Kidney epithelial cell (primary cell): ENCODE measurements at regions not wholly inside any gene's neighbourhood (a gene's known extent, or its start where the extent isn't known, plus 50 kb on each side); places are given as distances from the start of the nearest gene placed in this dataset.

Experiments used
- DNase-seq: peaks from one replicate; pipeline ENCODE4 v3.0.0-alpha.2; 2010; ENCODE audit warnings: low read depth
- H3K27me3 ChIP-seq: 2 replicates; pipeline ENCODE4 v1.6.0; 2011; ENCODE audit warnings: low read length; ENCODE audit not compliant: control insufficient read depth, insufficient read depth
- H3K36me3 ChIP-seq: 2 replicates; pipeline ENCODE4 v1.5.1; 2011; ENCODE audit warnings: low read length; ENCODE audit not compliant: control insufficient read depth, insufficient read depth
- H3K4me3 ChIP-seq: 2 replicates; pipeline ENCODE4 v1.5.1; 2011; ENCODE audit warnings: low read depth, mild to moderate bottlenecking, control low read depth, low read length
- TF ChIP-seq, protein P1 (sequence below): IDR thresholded peaks from 2 replicates; pipeline ENCODE4 v1.5.1; 2011; ENCODE audit warnings: mild to moderate bottlenecking, moderate library complexity, low read length, control low read depth, inconsistent platforms; ENCODE audit not compliant: insufficient read depth, poor library complexity, severe bottlenecking

DNA sequence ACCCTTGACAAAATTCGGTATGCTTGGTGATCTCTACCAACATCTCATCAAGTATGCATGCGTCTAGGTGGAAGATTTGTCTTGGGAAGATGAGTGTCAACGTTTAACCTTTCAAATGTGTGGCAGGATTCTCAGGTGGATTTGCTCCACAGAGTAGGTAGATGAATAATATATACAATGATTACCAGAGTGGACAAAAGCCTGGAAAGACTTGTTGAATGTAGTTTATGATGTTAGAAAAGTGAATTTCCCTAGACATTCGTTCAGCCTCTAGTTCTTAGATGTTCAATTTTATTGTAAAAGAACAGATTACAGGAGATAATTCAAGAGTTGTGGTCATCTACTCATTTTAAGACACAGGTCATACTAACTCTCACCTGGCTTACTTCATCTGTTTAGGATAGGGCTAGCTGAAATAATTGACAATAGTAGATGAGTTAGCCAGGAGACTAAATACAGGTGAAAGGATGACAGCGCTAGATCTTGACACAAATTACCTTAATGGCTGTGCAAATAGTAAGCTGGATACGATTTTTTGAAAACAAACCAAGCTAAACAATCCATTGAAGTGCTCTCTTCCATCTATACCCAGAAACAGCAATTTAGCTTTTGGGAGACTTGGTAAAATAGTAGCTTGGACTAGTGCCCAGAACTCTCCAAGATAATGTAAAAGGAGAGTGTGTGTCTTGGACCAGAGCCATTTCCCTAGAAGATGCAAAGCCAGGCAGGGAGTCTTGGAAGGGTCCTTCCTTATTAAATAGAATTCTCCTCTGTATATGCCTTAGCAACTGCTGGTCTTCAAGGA lies 168.0 kb downstream of the DACT1 start:
- Histone ChIP-seq H3K27me3 (no peaks in the 10 kb centered on the region), H3K4me3 (no peak overlapping the region), H3K36me3 (no peaks in the 10 kb centered on the region)
- TF ChIP-seq, protein P1, sequence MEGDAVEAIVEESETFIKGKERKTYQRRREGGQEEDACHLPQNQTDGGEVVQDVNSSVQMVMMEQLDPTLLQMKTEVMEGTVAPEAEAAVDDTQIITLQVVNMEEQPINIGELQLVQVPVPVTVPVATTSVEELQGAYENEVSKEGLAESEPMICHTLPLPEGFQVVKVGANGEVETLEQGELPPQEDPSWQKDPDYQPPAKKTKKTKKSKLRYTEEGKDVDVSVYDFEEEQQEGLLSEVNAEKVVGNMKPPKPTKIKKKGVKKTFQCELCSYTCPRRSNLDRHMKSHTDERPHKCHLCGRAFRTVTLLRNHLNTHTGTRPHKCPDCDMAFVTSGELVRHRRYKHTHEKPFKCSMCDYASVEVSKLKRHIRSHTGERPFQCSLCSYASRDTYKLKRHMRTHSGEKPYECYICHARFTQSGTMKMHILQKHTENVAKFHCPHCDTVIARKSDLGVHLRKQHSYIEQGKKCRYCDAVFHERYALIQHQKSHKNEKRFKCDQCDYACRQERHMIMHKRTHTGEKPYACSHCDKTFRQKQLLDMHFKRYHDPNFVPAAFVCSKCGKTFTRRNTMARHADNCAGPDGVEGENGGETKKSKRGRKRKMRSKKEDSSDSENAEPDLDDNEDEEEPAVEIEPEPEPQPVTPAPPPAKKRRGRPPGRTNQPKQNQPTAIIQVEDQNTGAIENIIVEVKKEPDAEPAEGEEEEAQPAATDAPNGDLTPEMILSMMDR, result no peak
- no peak for DNase-seq

DNA sequence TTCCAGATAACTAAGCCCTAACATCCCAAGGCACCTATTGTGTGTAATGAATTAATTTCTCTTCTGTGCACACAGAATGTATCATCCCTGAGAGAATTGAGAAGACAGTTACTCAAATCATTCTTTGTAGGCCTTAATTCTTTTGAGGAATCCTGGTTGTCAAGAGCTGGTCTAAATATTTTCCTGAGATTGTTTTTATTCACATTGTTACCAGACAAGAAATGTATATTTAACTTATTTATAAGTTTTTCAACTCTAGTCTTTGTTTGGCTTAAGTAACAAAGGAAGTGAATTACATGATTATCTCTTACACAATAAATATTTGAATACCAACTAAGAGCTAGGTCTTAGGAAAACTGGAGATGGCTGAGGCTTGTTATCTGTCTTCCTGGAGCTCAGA lies 169.4 kb downstream of the DACT1 start:
- Histone ChIP-seq H3K4me3 (no peak overlapping the region), H3K27me3 (no peaks in the 10 kb centered on the region), H3K36me3 (no peaks in the 10 kb centered on the region)
- DNase-seq, result no peak
- TF ChIP-seq, protein P1, result no peak

DNA sequence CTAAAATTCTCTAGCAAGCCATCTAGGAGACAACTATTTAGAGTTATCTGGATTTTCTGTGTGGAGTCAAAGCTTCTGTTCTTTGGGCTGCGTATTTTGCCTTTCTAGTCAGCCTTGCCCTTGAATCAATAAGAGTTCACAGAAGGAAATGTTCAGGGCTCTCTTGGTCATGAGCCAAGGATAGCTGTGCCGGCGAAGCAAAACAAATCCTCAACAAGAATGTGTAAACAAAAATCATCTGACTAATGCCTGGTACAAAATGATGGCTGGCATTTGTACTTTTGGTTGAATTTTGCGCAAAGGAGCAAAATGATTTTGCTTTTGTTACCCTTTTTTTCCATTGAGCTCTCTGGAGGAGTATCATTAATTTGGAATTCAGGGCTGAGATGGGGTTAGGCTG lies 171.1 kb downstream of the DACT1 start:
- no peaks in the 10 kb centered on the region for H3K36me3 ChIP-seq
- no peaks in the 10 kb centered on the region for H3K27me3 ChIP-seq
- H3K4me3 ChIP-seq, result no peak overlapping the region
- no peak for DNase-seq
- TF ChIP-seq, protein P1, result no peak

- Histone ChIP-seq H3K36me3 (no peaks in the 10 kb centered on the region), H3K4me3 (no peak overlapping the region), H3K27me3 (no peaks in the 10 kb centered on the region)
- no peak for DNase-seq
- TF ChIP-seq, protein P1, result no peak
Measured at GRCh38 chr14:58809520-58809919, 171.8 kb downstream of the DACT1 start.

GRCh38 chr14:58812050-58812910 lies 174.5 kb downstream of the DACT1 start:
- no peaks in the 10 kb centered on the region for H3K36me3 ChIP-seq
- no peak for DNase-seq
- H3K27me3 ChIP-seq, result no peaks in the 10 kb centered on the region
- TF ChIP-seq, protein P1, result no peak
- H3K4me3 ChIP-seq, result no peak overlapping the region
